ENCODE measurements at regions not wholly inside any gene's neighbourhood (a gene's known extent, or its start where the extent isn't known, plus 50 kb on each side); places are given as distances from the start of the nearest gene placed in this dataset.
"Not testable (repeated sequence)": the region's sequence is repeated elsewhere in the genome, so short reads cannot be mapped to it uniquely, and the experiment has no call there.

GRCh38 chr4:14111730-14112181, 484.2 kb upstream of the BOD1L1 start:
- DNase-seq (ENCODE audit: low spot score) = no peak

- DNase-seq (ENCODE audit: low spot score) = peak; percentile 18
Observed at GRCh38 chr4:14115106-14115505, 487.6 kb upstream of the BOD1L1 start.

GRCh38 chr4:14117575-14118238, 490.2 kb upstream of the BOD1L1 start:
- no peak for DNase-seq (ENCODE audit: low spot score)

GRCh38 chr4:14124816-14125215, 497.3 kb upstream of the BOD1L1 start:
- no peak for DNase-seq (ENCODE audit: low spot score)

GRCh38 chr4:14125375-14126129, 498.0 kb upstream of the BOD1L1 start:
- DNase-seq (ENCODE audit: low spot score) = no peak

- DNase-seq (ENCODE audit: low spot score) = no peak
Observed at GRCh38 chr4:14130551-14130950, 503.0 kb upstream of the BOD1L1 start.

- no peak for DNase-seq (ENCODE audit: low spot score)
Observed at GRCh38 chr4:14131335-14131734, 503.8 kb upstream of the BOD1L1 start.

GRCh38 chr4:14132301-14132700, 504.8 kb upstream of the BOD1L1 start:
- no peak for DNase-seq (ENCODE audit: low spot score)

GRCh38 chr4:14138106-14138505, 510.6 kb upstream of the BOD1L1 start:
- DNase-seq (ENCODE audit: low spot score) = no peak

- DNase-seq (ENCODE audit: low spot score) = peak; percentile 8
Observed at GRCh38 chr4:14143892-14144291, 516.4 kb upstream of the BOD1L1 start.

- DNase-seq (ENCODE audit: low spot score) = no peak
Observed at GRCh38 chr4:14149176-14150053, 521.9 kb upstream of the BOD1L1 start.

- no peak for DNase-seq (ENCODE audit: low spot score)
Observed at GRCh38 chr4:14151101-14151500, 523.6 kb upstream of the BOD1L1 start.

GRCh38 chr4:14152834-14153519, 525.5 kb upstream of the BOD1L1 start:
- DNase-seq (ENCODE audit: low spot score) = no peak

- no peak for DNase-seq (ENCODE audit: low spot score)
Observed at GRCh38 chr4:14155803-14156202, 528.3 kb upstream of the BOD1L1 start.

GRCh38 chr4:14157262-14157661, 529.7 kb upstream of the BOD1L1 start:
- no peak for DNase-seq (ENCODE audit: low spot score)

- no peak for DNase-seq (ENCODE audit: low spot score)
Observed at GRCh38 chr4:14165222-14165920, 537.8 kb upstream of the BOD1L1 start.

- DNase-seq (ENCODE audit: low spot score) = no peak
Observed at GRCh38 chr4:14167876-14168510, 540.5 kb upstream of the BOD1L1 start.

GRCh38 chr4:14168919-14169318, 541.4 kb upstream of the BOD1L1 start:
- no peak for DNase-seq (ENCODE audit: low spot score)

- no peak for DNase-seq (ENCODE audit: low spot score)
Observed at GRCh38 chr4:14169460-14169859, 541.9 kb upstream of the BOD1L1 start.

- not testable (repeated sequence) for DNase-seq (ENCODE audit: low spot score)
Observed at GRCh38 chr4:14169940-14170339, 542.4 kb upstream of the BOD1L1 start.

- DNase-seq (ENCODE audit: low spot score) = no peak
Observed at GRCh38 chr4:14176613-14177012, 549.1 kb upstream of the BOD1L1 start.

Measured in iPS-NIHi11 (cell line).